ENCODE measurements at regions not wholly inside any gene's neighbourhood (a gene's known extent, or its start where the extent isn't known, plus 50 kb on each side); places are given as distances from the start of the nearest gene placed in this dataset.

- no peak for DNase-seq (ENCODE audit: low spot score)
- no TSS peak for BruUV-seq (replicated peaks)
- CTCF ChIA-PET = no interaction called here
- Histone ChIP-seq H3K36me3 (ENCODE audit: insufficient read depth, low read length, poor library complexity, severe bottlenecking) (no peaks in the 10 kb centered on the region), H3K27me3 (replicated peaks; ENCODE audit: insufficient read depth, low read depth, low read length, poor library complexity) (peaks cover 15% of the 10 kb centered on the region), H3K4me1 (ENCODE audit: insufficient read depth, low read length, poor library complexity, severe bottlenecking) (no peaks in the 10 kb centered on the region), H3K4me3 (ENCODE audit: low read depth, low read length, poor library complexity, severe bottlenecking) (no peak overlapping the region), H3K27ac (ENCODE audit: low read depth, low read length, poor library complexity, severe bottlenecking) (no peak overlapping the region), H3K9me3 (ENCODE audit: low read depth, low read length, poor library complexity, severe bottlenecking) (no peaks in the 10 kb centered on the region)
- TF ChIP-seq CTCF (conservative IDR thresholded peaks at IDR 0.05; ENCODE audit: low read depth, low read length) = no peak
- TF ChIP-seq EZH2 (IDR thresholded peaks at IDR 0.05; ENCODE audit: borderline replicate concordance, low read depth, low read length, poor library complexity, severe bottlenecking) = no peak
- POLR2A ChIA-PET (ENCODE audit: low non-redundant PET) = no interaction called here
- intact Hi-C loops (cut with micrococcal nuclease; ENCODE audit: unreplicated experiment) = no loop called here
Measured at GRCh38 chr20:40920291-40920690, 108.3 kb upstream of the TOP1 start.

GRCh38 chr20:40922865-40923264, 105.8 kb upstream of the TOP1 start:
- no TSS peak for BruUV-seq (replicated peaks)
- ChIA-PET POLR2A (ENCODE audit: low non-redundant PET) (no interaction called here), CTCF (no interaction called here)

GRCh38 chr20:40925829-40926510, 102.7 kb upstream of the TOP1 start:
- no peaks in the 10 kb centered on the region for H3K36me3 ChIP-seq (ENCODE audit: insufficient read depth, low read length, poor library complexity, severe bottlenecking)
- no peaks in the 10 kb centered on the region for H3K9me3 ChIP-seq (ENCODE audit: low read depth, low read length, poor library complexity, severe bottlenecking)
- no peak overlapping the region for H3K4me3 ChIP-seq (ENCODE audit: low read depth, low read length, poor library complexity, severe bottlenecking)
- ChIA-PET CTCF (interaction anchor here (0.6 kb wide), 1 partner anchor 78 kb away, joined by 5 read pairs; no protein-coding TSS in a partner anchor), POLR2A (ENCODE audit: low non-redundant PET) (no interaction called here)
- TF ChIP-seq EZH2 (IDR thresholded peaks at IDR 0.05; ENCODE audit: borderline replicate concordance, low read depth, low read length, poor library complexity, severe bottlenecking) (no peak), CTCF (conservative IDR thresholded peaks at IDR 0.05; ENCODE audit: low read depth, low read length) (no peak)
- no peaks in the 10 kb centered on the region for H3K4me1 ChIP-seq (ENCODE audit: insufficient read depth, low read length, poor library complexity, severe bottlenecking)
- BruUV-seq (replicated peaks) = no TSS peak
- no peak for DNase-seq (ENCODE audit: low spot score)
- intact Hi-C loops (cut with micrococcal nuclease; ENCODE audit: unreplicated experiment) = no loop called here
- peaks cover 35% of the 10 kb centered on the region for H3K27me3 ChIP-seq (replicated peaks; ENCODE audit: insufficient read depth, low read depth, low read length, poor library complexity)
- H3K27ac ChIP-seq (ENCODE audit: low read depth, low read length, poor library complexity, severe bottlenecking) = no peak overlapping the region

More at GRCh38 chr20:40922865-40923264, 105.8 kb upstream of the TOP1 start:
- Histone ChIP-seq H3K4me3 (ENCODE audit: low read depth, low read length, poor library complexity, severe bottlenecking) (no peak overlapping the region), H3K36me3 (ENCODE audit: insufficient read depth, low read length, poor library complexity, severe bottlenecking) (no peaks in the 10 kb centered on the region), H3K4me1 (ENCODE audit: insufficient read depth, low read length, poor library complexity, severe bottlenecking) (no peaks in the 10 kb centered on the region), H3K27me3 (replicated peaks; ENCODE audit: insufficient read depth, low read depth, low read length, poor library complexity) (peaks cover 35% of the 10 kb centered on the region), H3K27ac (ENCODE audit: low read depth, low read length, poor library complexity, severe bottlenecking) (no peak overlapping the region), H3K9me3 (ENCODE audit: low read depth, low read length, poor library complexity, severe bottlenecking) (no peaks in the 10 kb centered on the region)
- TF ChIP-seq CTCF (conservative IDR thresholded peaks at IDR 0.05; ENCODE audit: low read depth, low read length) (no peak), EZH2 (IDR thresholded peaks at IDR 0.05; ENCODE audit: borderline replicate concordance, low read depth, low read length, poor library complexity, severe bottlenecking) (no peak)
- intact Hi-C loops (cut with micrococcal nuclease; ENCODE audit: unreplicated experiment) = no loop called here
- DNase-seq (ENCODE audit: low spot score) = no peak

Data from A673 (cell line).